HuH-7.5 (cell line): ENCODE measurements at regions not wholly inside any gene's neighbourhood (a gene's known extent, or its start where the extent isn't known, plus 50 kb on each side); places are given as distances from the start of the nearest gene placed in this dataset.

ENCODE experiments used
- DNase-seq: peaks from one replicate; pipeline ENCODE4 v3.0.0; 2011; ENCODE audit warnings: low spot score

- no peak for DNase-seq
Observed at GRCh38 chr7:80288175-80289122, 153.8 kb downstream of the GNAI1 start.

GRCh38 chr7:80287400-80288174, 153.0 kb downstream of the GNAI1 start:
- no peak for DNase-seq

- DNase-seq = no peak
Observed at GRCh38 chr7:80286611-80287010, 152.0 kb downstream of the GNAI1 start.

- no peak for DNase-seq
Observed at GRCh38 chr7:80284855-80285254, 150.2 kb downstream of the GNAI1 start.

DNA sequence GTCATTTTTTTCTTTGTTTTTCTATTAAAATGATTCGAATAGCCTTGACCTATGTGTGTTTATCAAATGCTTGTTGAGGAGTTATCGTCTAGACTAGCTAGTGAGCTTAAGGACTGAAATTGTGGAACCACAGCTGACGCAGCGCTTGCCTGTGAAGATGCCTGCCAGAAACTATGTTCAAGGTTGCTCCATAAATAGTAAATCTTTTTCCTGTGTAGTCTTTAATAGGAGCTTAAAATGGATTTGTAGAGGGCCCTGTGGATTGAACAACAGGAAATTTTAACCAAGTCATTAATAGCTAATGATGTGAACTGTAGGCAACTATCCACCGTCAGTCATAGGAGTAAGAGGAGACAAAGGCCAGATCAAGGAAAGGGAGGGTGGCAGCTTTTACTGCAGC, 145.1 kb downstream of the GNAI1 start:
- DNase-seq = no peak

DNA sequence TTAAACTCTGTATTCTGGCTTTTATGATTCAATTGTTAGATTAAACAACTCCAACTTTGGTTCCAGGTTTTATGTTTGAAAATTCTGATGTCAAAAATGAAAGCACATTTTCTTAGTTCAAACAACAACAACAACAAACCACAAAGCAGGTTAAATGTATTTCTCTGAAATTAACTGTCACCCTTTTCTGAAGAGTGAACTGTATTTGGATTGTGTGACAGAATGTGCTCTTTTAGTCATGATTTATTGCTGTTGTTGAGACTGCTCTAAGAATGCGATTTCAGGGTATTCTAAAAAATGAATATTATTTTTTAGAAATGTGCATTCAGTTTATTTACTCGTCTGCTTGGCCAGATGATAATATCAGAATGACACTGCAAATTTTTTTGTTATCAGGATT, 144.1 kb downstream of the GNAI1 start:
- DNase-seq = no peak

DNA sequence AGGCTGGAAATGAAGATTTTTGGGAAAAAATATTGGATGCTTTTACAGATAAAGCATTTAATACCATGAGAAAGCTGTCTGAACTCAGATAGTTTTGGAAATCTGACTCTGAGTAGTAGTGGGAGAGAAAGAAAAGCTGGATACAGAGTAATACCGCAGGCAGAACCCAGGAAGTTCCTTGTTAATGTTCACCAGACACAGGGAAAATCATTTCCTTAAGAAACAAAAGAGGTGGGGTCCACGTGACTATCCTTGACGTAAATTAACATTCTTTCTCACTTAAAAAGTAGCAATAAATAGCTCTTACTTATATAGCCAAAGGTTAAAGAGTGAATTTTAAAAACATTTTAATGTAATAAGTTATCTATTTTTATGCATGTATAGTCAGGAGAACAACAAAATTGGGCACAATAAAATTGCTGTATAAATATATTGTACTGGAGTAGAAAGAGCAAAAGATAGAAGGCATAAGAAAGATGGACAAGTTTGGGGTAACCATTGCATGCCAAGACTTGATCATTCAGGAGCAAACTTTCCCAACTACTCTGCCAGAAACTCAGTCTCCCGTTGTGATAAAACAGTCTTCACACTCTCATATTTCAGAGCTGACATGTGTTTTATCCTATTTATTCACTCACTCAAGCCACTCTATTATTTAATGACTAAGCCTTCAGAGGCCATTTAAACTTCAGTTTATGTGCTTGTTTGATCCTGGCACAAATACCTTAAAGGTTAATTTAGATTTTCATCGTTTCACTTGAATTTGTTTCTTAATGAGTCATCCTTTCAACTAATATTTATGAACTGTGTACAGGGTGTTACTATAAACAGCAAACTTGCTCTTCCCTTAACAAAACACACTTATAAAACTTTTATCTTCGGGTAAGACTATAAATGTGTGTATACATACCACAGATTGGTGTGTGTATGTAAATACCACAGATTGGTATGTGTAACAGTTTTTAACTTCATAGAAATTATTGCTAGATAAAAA, 143.1 kb downstream of the GNAI1 start:
- no peak for DNase-seq
